ENCODE measurements at regions not wholly inside any gene's neighbourhood (a gene's known extent, or its start where the extent isn't known, plus 50 kb on each side); places are given as distances from the start of the nearest gene placed in this dataset.
A peak's percentile ranks its signal among the peaks of the same experiment; 100 is the strongest.

DNA sequence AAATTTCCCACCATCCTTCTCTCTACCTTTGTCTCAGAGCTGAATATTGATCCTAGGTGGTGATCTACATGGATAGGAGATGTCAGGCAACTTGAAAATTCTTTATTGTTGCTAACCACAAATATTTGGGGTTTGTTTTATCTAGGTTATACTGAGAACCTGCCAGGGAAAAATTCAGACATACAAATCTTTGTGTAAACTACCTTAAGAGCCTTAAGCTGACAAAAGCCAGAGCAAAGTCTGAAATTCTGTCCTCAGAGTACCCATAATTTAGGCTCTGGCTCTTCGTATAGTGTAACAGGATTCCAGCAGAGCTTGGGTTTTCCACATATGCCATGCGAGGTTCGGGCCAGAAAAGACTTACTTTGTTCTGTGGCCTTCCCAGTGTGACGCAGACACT, 406.7 kb upstream of the MAF start:
- Histone ChIP-seq H3K36me3 (ENCODE audit: control insufficient read depth in 1 of 2, insufficient read depth in 2 of 2, low read length in 2 of 2) (no peaks in the 10 kb centered on the region), H3K27ac (ENCODE audit: low read depth, low read length) (peak overlapping the region; percentile 26), H2BK5ac (ENCODE audit: low read depth, low read length, poor library complexity) (peak overlapping the region; percentile 20), H4K8ac (ENCODE audit: low read depth, low read length) (no peak overlapping the region), H3K23ac (ENCODE audit: low read length) (no peak overlapping the region), H2BK120ac (ENCODE audit: insufficient read depth, low read length, poor library complexity) (no peak overlapping the region), H3K18ac (ENCODE audit: low read length) (no peak overlapping the region), H3K4me3 (ENCODE audit: low read depth, low read length) (no peak overlapping the region), H2AK5ac (ENCODE audit: low read length) (no peak overlapping the region), H4K12ac (ENCODE audit: low read depth, low read length) (no peak overlapping the region), H2BK12ac (ENCODE audit: low read length) (no peak overlapping the region), H3K79me2 (ENCODE audit: control insufficient read depth, insufficient read depth, low read length, poor library complexity) (no peaks in the 10 kb centered on the region), H3K14ac (ENCODE audit: low read length) (no peak overlapping the region), H3K27me3 (ENCODE audit: insufficient read depth, low read length) (no peaks in the 10 kb centered on the region), H3K79me1 (ENCODE audit: low read length) (peaks cover 2% of the 10 kb centered on the region), H3K4me1 (ENCODE audit: control insufficient read depth in 1 of 2, insufficient read depth in 2 of 2, low read length in 2 of 2) (no peaks in the 10 kb centered on the region), H3K4ac (ENCODE audit: low read depth, low read length) (no peak overlapping the region), H3K4me2 (ENCODE audit: low read length) (no peak overlapping the region), H4K91ac (ENCODE audit: low read depth, low read length) (no peak overlapping the region), H2AFZ (ENCODE audit: insufficient read depth, low read length, poor library complexity) (no peak overlapping the region), H3K9me3 (ENCODE audit: insufficient read depth, low read depth, low read length) (peaks cover 2% of the 10 kb centered on the region), H3K9ac (ENCODE audit: low read length) (no peak overlapping the region)
- DNase-seq, result no peak
- no CpG with 5 or more reads among the region's 4 CpGs for WGBS (ENCODE audit: extremely low coverage, insufficient coverage, insufficient read length)

GRCh38 chr16:80006241-80007215, 406.0 kb upstream of the MAF start:
- Histone ChIP-seq H3K23ac (ENCODE audit: low read length) (no peak overlapping the region), H2BK12ac (ENCODE audit: low read length) (no peak overlapping the region), H3K9ac (ENCODE audit: low read length) (no peak overlapping the region), H4K12ac (ENCODE audit: low read depth, low read length) (no peak overlapping the region), H3K79me1 (ENCODE audit: low read length) (peaks cover 2% of the 10 kb centered on the region), H3K4ac (ENCODE audit: low read depth, low read length) (no peak overlapping the region), H2AFZ (ENCODE audit: insufficient read depth, low read length, poor library complexity) (no peak overlapping the region), H3K9me3 (ENCODE audit: insufficient read depth, low read depth, low read length) (peaks cover 2% of the 10 kb centered on the region), H3K79me2 (ENCODE audit: control insufficient read depth, insufficient read depth, low read length, poor library complexity) (no peaks in the 10 kb centered on the region), H2BK120ac (ENCODE audit: insufficient read depth, low read length, poor library complexity) (no peak overlapping the region), H4K91ac (ENCODE audit: low read depth, low read length) (no peak overlapping the region), H4K8ac (ENCODE audit: low read depth, low read length) (no peak overlapping the region), H3K4me2 (ENCODE audit: low read length) (no peak overlapping the region), H3K18ac (ENCODE audit: low read length) (no peak overlapping the region), H3K4me1 (ENCODE audit: control insufficient read depth in 1 of 2, insufficient read depth in 2 of 2, low read length in 2 of 2) (no peaks in the 10 kb centered on the region), H3K36me3 (ENCODE audit: control insufficient read depth in 1 of 2, insufficient read depth in 2 of 2, low read length in 2 of 2) (no peaks in the 10 kb centered on the region), H3K27me3 (ENCODE audit: insufficient read depth, low read length) (no peaks in the 10 kb centered on the region), H3K27ac (ENCODE audit: low read depth, low read length) (no peak overlapping the region), H3K4me3 (ENCODE audit: low read depth, low read length) (no peak overlapping the region), H2BK5ac (ENCODE audit: low read depth, low read length, poor library complexity) (no peak overlapping the region), H2AK5ac (ENCODE audit: low read length) (no peak overlapping the region), H3K14ac (ENCODE audit: low read length) (no peak overlapping the region)
- WGBS (ENCODE audit: extremely low coverage, insufficient coverage, insufficient read length), result no CpG with 5 or more reads among the region's 17 CpGs
- no peak for DNase-seq

GRCh38 chr16:80004113-80004512, 403.6 kb upstream of the MAF start:
- Histone ChIP-seq H2BK120ac (ENCODE audit: insufficient read depth, low read length, poor library complexity) (no peak overlapping the region), H2AFZ (ENCODE audit: insufficient read depth, low read length, poor library complexity) (no peak overlapping the region), H4K91ac (ENCODE audit: low read depth, low read length) (no peak overlapping the region), H3K14ac (ENCODE audit: low read length) (peak overlapping the region; percentile 15), H3K36me3 (ENCODE audit: control insufficient read depth in 1 of 2, insufficient read depth in 2 of 2, low read length in 2 of 2) (no peaks in the 10 kb centered on the region), H3K79me2 (ENCODE audit: control insufficient read depth, insufficient read depth, low read length, poor library complexity) (no peaks in the 10 kb centered on the region), H4K12ac (ENCODE audit: low read depth, low read length) (no peak overlapping the region), H3K27ac (ENCODE audit: low read depth, low read length) (no peak overlapping the region), H2BK12ac (ENCODE audit: low read length) (no peak overlapping the region), H3K4me1 (ENCODE audit: control insufficient read depth in 1 of 2, insufficient read depth in 2 of 2, low read length in 2 of 2) (no peaks in the 10 kb centered on the region), H2BK5ac (ENCODE audit: low read depth, low read length, poor library complexity) (no peak overlapping the region), H3K9me3 (ENCODE audit: insufficient read depth, low read depth, low read length) (peaks cover 2% of the 10 kb centered on the region), H3K27me3 (ENCODE audit: insufficient read depth, low read length) (no peaks in the 10 kb centered on the region), H3K9ac (ENCODE audit: low read length) (no peak overlapping the region), H3K4me2 (ENCODE audit: low read length) (no peak overlapping the region), H3K18ac (ENCODE audit: low read length) (no peak overlapping the region), H3K23ac (ENCODE audit: low read length) (no peak overlapping the region), H2AK5ac (ENCODE audit: low read length) (no peak overlapping the region), H3K79me1 (ENCODE audit: low read length) (peaks cover 2% of the 10 kb centered on the region), H4K8ac (ENCODE audit: low read depth, low read length) (no peak overlapping the region), H3K4me3 (ENCODE audit: low read depth, low read length) (no peak overlapping the region), H3K4ac (ENCODE audit: low read depth, low read length) (no peak overlapping the region)
- WGBS (ENCODE audit: extremely low coverage, insufficient coverage, insufficient read length), result no CpG with 5 or more reads among the region's 6 CpGs
- DNase-seq, result no peak

GRCh38 chr16:80002261-80002660, 401.7 kb upstream of the MAF start:
- WGBS (ENCODE audit: extremely low coverage, insufficient coverage, insufficient read length), result no CpG with 5 or more reads among the region's 2 CpGs
- H3K4me1 ChIP-seq (ENCODE audit: control insufficient read depth in 1 of 2, insufficient read depth in 2 of 2, low read length in 2 of 2), result no peaks in the 10 kb centered on the region
- H4K8ac ChIP-seq (ENCODE audit: low read depth, low read length), result no peak overlapping the region

More at GRCh38 chr16:80002261-80002660, 401.7 kb upstream of the MAF start:
- no peak overlapping the region for H3K4me3 ChIP-seq (ENCODE audit: low read depth, low read length)
- no peak overlapping the region for H2BK5ac ChIP-seq (ENCODE audit: low read depth, low read length, poor library complexity)
- no peak overlapping the region for H3K4me2 ChIP-seq (ENCODE audit: low read length)
- H2AFZ ChIP-seq (ENCODE audit: insufficient read depth, low read length, poor library complexity), result no peak overlapping the region
- no peak overlapping the region for H3K18ac ChIP-seq (ENCODE audit: low read length)
- no peaks in the 10 kb centered on the region for H3K27me3 ChIP-seq (ENCODE audit: insufficient read depth, low read length)
- H4K91ac ChIP-seq (ENCODE audit: low read depth, low read length), result no peak overlapping the region
- no peaks in the 10 kb centered on the region for H3K36me3 ChIP-seq (ENCODE audit: control insufficient read depth in 1 of 2, insufficient read depth in 2 of 2, low read length in 2 of 2)
- no peaks in the 10 kb centered on the region for H3K79me2 ChIP-seq (ENCODE audit: control insufficient read depth, insufficient read depth, low read length, poor library complexity)
- DNase-seq, result no peak
- no peak overlapping the region for H2AK5ac ChIP-seq (ENCODE audit: low read length)
- H3K79me1 ChIP-seq (ENCODE audit: low read length), result no peaks in the 10 kb centered on the region
- no peak overlapping the region for H2BK12ac ChIP-seq (ENCODE audit: low read length)
- H3K9ac ChIP-seq (ENCODE audit: low read length), result no peak overlapping the region
- H3K23ac ChIP-seq (ENCODE audit: low read length), result no peak overlapping the region
- no peak overlapping the region for H2BK120ac ChIP-seq (ENCODE audit: insufficient read depth, low read length, poor library complexity)
- peaks cover 2% of the 10 kb centered on the region for H3K9me3 ChIP-seq (ENCODE audit: insufficient read depth, low read depth, low read length)
- no peak overlapping the region for H3K4ac ChIP-seq (ENCODE audit: low read depth, low read length)
- H4K12ac ChIP-seq (ENCODE audit: low read depth, low read length), result no peak overlapping the region
- no peak overlapping the region for H3K14ac ChIP-seq (ENCODE audit: low read length)
- no peak overlapping the region for H3K27ac ChIP-seq (ENCODE audit: low read depth, low read length)

Measured in trophoblast cell (in vitro differentiated cells and primary cell).